ENCODE measurements at regions not wholly inside any gene's neighbourhood (a gene's known extent, or its start where the extent isn't known, plus 50 kb on each side); places are given as distances from the start of the nearest gene placed in this dataset.

DNA sequence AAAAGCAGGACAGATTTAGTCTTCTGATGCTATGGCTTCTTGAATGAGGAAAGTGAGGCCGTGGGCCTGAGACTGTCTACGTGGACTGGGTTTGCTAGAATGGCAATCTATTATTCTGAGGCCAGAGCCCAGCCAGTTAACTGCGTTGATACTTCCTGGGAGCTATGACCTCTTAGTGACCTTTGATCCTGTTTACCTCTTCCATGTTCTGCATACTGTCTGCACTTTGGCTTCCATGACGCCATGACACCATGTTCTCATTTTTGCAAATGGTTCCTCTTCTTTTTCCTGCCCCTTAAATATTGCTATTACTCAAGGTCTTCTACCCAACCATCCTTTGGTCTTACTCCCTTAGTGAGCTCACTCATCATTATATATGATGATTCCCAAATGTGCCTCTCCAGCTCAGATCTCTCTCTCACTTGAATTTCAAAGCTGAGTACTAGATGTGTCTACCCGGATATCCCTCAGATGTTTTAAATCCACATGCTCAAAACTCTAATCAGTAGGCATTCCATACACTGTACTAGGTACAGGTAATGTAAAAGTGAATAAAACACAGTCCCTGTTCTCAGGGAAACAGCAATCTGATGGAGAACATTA, 66.1 kb upstream of the ATP1A1 start:
- TF ChIP-seq POLR2A (IDR thresholded peaks at IDR 0.05; ENCODE audit: low read depth, low read length) (no peak), POLR2AphosphoS5 (IDR thresholded peaks at IDR 0.05; ENCODE audit: low read depth, low read length) (no peak), TAF1 (IDR thresholded peaks at IDR 0.05; ENCODE audit: borderline replicate concordance, low read depth, low read length) (no peak)

All from GM12892 (cell line).